ENCODE measurements at regions not wholly inside any gene's neighbourhood (a gene's known extent, or its start where the extent isn't known, plus 50 kb on each side); places are given as distances from the start of the nearest gene placed in this dataset.
"Not testable (repeated sequence)": the region's sequence is repeated elsewhere in the genome, so short reads cannot be mapped to it uniquely, and the experiment has no call there.

- H3K27me3 Mint-ChIP-seq (ENCODE audit: unreplicated experiment): no peaks in the 10 kb centered on the region
- no peaks in the 10 kb centered on the region for H3K4me1 Mint-ChIP-seq (ENCODE audit: low read depth, unreplicated experiment)
- H3K36me3 Mint-ChIP-seq (ENCODE audit: unreplicated experiment): no peaks in the 10 kb centered on the region
- H3K27ac Mint-ChIP-seq (ENCODE audit: unreplicated experiment): no peak overlapping the region
- DNase-seq: no peak
- H3K4me3 Mint-ChIP-seq (ENCODE audit: unreplicated experiment): no peak overlapping the region
- no peaks in the 10 kb centered on the region for H3K9me3 Mint-ChIP-seq (ENCODE audit: unreplicated experiment)
- TF ChIP-seq, protein P1, sequence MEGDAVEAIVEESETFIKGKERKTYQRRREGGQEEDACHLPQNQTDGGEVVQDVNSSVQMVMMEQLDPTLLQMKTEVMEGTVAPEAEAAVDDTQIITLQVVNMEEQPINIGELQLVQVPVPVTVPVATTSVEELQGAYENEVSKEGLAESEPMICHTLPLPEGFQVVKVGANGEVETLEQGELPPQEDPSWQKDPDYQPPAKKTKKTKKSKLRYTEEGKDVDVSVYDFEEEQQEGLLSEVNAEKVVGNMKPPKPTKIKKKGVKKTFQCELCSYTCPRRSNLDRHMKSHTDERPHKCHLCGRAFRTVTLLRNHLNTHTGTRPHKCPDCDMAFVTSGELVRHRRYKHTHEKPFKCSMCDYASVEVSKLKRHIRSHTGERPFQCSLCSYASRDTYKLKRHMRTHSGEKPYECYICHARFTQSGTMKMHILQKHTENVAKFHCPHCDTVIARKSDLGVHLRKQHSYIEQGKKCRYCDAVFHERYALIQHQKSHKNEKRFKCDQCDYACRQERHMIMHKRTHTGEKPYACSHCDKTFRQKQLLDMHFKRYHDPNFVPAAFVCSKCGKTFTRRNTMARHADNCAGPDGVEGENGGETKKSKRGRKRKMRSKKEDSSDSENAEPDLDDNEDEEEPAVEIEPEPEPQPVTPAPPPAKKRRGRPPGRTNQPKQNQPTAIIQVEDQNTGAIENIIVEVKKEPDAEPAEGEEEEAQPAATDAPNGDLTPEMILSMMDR (IDR thresholded peaks at IDR 0.05; ENCODE audit: partially characterized antibody, unreplicated experiment): no peak
Observed at GRCh38 chrX:73922856-73923455, 70.4 kb upstream of the XIST start.

GRCh38 chrX:73916931-73917667 is 64.6 kb upstream of the XIST start:
- TF ChIP-seq, protein P1 (IDR thresholded peaks at IDR 0.05; ENCODE audit: partially characterized antibody, unreplicated experiment): no peak
- Mint-ChIP-seq H3K4me1 (ENCODE audit: low read depth, unreplicated experiment) (no peaks in the 10 kb centered on the region), H3K4me3 (ENCODE audit: unreplicated experiment) (no peak overlapping the region), H3K27me3 (ENCODE audit: unreplicated experiment) (no peaks in the 10 kb centered on the region), H3K27ac (ENCODE audit: unreplicated experiment) (no peak overlapping the region), H3K36me3 (ENCODE audit: unreplicated experiment) (no peaks in the 10 kb centered on the region), H3K9me3 (ENCODE audit: unreplicated experiment) (no peaks in the 10 kb centered on the region)
- DNase-seq: no peak

- no peak for DNase-seq
- H3K4me3 Mint-ChIP-seq (ENCODE audit: unreplicated experiment): no peak overlapping the region
Observed at GRCh38 chrX:73916489-73916888, 64.0 kb upstream of the XIST start.

DNA sequence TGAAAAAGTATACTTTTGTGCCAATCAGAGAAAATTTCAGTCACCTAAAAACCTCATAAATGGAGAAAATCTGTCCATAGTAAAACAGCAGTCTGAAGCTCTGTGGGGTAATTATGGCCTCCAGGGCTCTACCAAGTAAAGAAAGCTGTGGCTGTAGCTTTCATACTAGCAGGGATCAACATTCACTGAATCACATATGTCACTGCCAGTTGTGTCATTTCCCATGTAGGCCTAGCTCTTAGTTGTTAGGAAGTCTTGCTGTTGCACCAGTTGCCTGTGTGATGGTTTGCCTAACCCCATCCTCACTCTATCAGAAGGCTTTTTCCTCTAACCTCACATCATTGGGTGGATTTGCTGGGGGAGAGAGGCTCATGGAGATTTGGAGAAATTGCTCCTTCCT is 62.3 kb upstream of the XIST start:
- not testable (repeated sequence) for H3K27ac Mint-ChIP-seq (ENCODE audit: unreplicated experiment); H3K9me3 Mint-ChIP-seq (ENCODE audit: unreplicated experiment); DNase-seq; H3K36me3 Mint-ChIP-seq (ENCODE audit: unreplicated experiment); H3K27me3 Mint-ChIP-seq (ENCODE audit: unreplicated experiment); H3K4me1 Mint-ChIP-seq (ENCODE audit: low read depth, unreplicated experiment); H3K4me3 Mint-ChIP-seq (ENCODE audit: unreplicated experiment)

More at GRCh38 chrX:73916489-73916888, 64.0 kb upstream of the XIST start:
- Mint-ChIP-seq H3K4me1 (ENCODE audit: low read depth, unreplicated experiment) (no peaks in the 10 kb centered on the region), H3K36me3 (ENCODE audit: unreplicated experiment) (no peaks in the 10 kb centered on the region), H3K27ac (ENCODE audit: unreplicated experiment) (no peak overlapping the region), H3K27me3 (ENCODE audit: unreplicated experiment) (no peaks in the 10 kb centered on the region), H3K9me3 (ENCODE audit: unreplicated experiment) (no peaks in the 10 kb centered on the region)
- TF ChIP-seq, protein P1 (IDR thresholded peaks at IDR 0.05; ENCODE audit: partially characterized antibody, unreplicated experiment): no peak

DNA sequence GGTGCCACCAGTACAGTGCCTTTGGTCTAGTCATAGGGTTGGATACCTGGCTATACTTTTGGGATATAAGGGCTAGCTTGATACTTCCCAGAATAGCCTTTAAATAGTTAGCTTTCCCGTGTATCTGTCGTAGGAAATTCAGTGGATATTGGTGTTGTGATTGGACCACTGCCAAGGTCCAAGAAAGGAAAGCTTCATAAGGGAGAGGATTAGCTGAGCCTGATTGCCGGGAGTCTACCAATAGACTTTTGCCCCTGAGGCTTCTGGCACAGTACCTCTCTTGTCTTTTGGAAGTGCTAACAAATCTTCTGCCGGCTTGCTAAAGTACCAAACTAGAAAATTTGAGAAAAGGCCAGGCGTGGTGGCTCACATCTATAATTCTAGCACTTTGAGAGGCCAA is 61.1 kb upstream of the XIST start:
- no peak overlapping the region for H3K4me3 Mint-ChIP-seq (ENCODE audit: unreplicated experiment)
- no peaks in the 10 kb centered on the region for H3K36me3 Mint-ChIP-seq (ENCODE audit: unreplicated experiment)
- TF ChIP-seq, protein P1 (IDR thresholded peaks at IDR 0.05; ENCODE audit: partially characterized antibody, unreplicated experiment): no peak
- no peaks in the 10 kb centered on the region for H3K4me1 Mint-ChIP-seq (ENCODE audit: low read depth, unreplicated experiment)
- H3K9me3 Mint-ChIP-seq (ENCODE audit: unreplicated experiment): no peaks in the 10 kb centered on the region
- no peaks in the 10 kb centered on the region for H3K27me3 Mint-ChIP-seq (ENCODE audit: unreplicated experiment)
- no peak overlapping the region for H3K27ac Mint-ChIP-seq (ENCODE audit: unreplicated experiment)
- no peak for DNase-seq

GRCh38 chrX:73911946-73912345 is 59.4 kb upstream of the XIST start:
- not testable (repeated sequence) for H3K36me3 Mint-ChIP-seq (ENCODE audit: unreplicated experiment); H3K4me3 Mint-ChIP-seq (ENCODE audit: unreplicated experiment); DNase-seq; H3K27me3 Mint-ChIP-seq (ENCODE audit: unreplicated experiment); H3K9me3 Mint-ChIP-seq (ENCODE audit: unreplicated experiment); H3K27ac Mint-ChIP-seq (ENCODE audit: unreplicated experiment); H3K4me1 Mint-ChIP-seq (ENCODE audit: low read depth, unreplicated experiment)

GRCh38 chrX:73905749-73906374 is 53.3 kb upstream of the XIST start:
- H3K27ac Mint-ChIP-seq (ENCODE audit: unreplicated experiment); DNase-seq; H3K4me1 Mint-ChIP-seq (ENCODE audit: low read depth, unreplicated experiment); H3K9me3 Mint-ChIP-seq (ENCODE audit: unreplicated experiment); H3K4me3 Mint-ChIP-seq (ENCODE audit: unreplicated experiment); H3K27me3 Mint-ChIP-seq (ENCODE audit: unreplicated experiment); H3K36me3 Mint-ChIP-seq (ENCODE audit: unreplicated experiment): not testable (repeated sequence)

Data from glutamatergic neuron (in vitro differentiated cells).